IMR-90 (cell line): ENCODE measurements at regions not wholly inside any gene's neighbourhood (a gene's known extent, or its start where the extent isn't known, plus 50 kb on each side); places are given as distances from the start of the nearest gene placed in this dataset.

Experiments used
- ATAC-seq: fragments of 200-7000 bp; cut with Tn5 transposase; 2 replicates; pipeline ENCODE4 v1.9.1; 2020; ENCODE audit warnings: low read depth, mild to moderate bottlenecking, moderate library complexity
- BruUV-seq: library from RNA; stranded (reverse); fragments of 400-500 nt; replicated peaks from 2 replicates; lab custom pipeline; 2021; lab: Mats Ljungman, UMichigan
- CTCF ChIA-PET: fragments of 300-600 bp; formaldehyde crosslinking; extraction: SDS; loops from one replicate; lab custom pipeline; 2021; ENCODE audit warnings: antibody characterized with exemption; lab: Yijun Ruan, JAX
- POLR2A ChIA-PET: fragments of 300-600 bp; sonication (Branson Sonifier 250); formaldehyde crosslinking; loops from one replicate; lab custom pipeline; 2022; ENCODE audit warnings: antibody characterized with exemption; ENCODE audit not compliant: unreplicated experiment; lab: Charles Lee
- DNase-seq: peaks from one replicate; pipeline ENCODE4 v3.0.0; 2013
- H2AFZ ChIP-seq: replicated peaks from 2 replicates; pipeline ENCODE3; 2013; ENCODE audit warnings: low read length, mild to moderate bottlenecking; ENCODE audit not compliant: poor library complexity
- H2AK5ac ChIP-seq: 2 replicates; pipeline ENCODE4 v1.6.1; 2013; ENCODE audit warnings: low read depth, low read length, inconsistent platforms
- H2AK9ac ChIP-seq: replicated peaks from 2 replicates; pipeline ENCODE3; 2013; ENCODE audit warnings: mild to moderate bottlenecking, low read depth, low read length, moderate library complexity; ENCODE audit not compliant: poor library complexity
- H2BK120ac ChIP-seq: 2 replicates; pipeline ENCODE4 v1.6.1; 2013; ENCODE audit warnings: low read depth, low read length, inconsistent platforms
- H2BK15ac ChIP-seq: 3 replicates; pipeline ENCODE4 v1.6.1; 2013; ENCODE audit warnings: low read depth, low read length, inconsistent platforms
- H2BK20ac ChIP-seq: 2 replicates; pipeline ENCODE4 v1.6.1; 2013; ENCODE audit warnings: low read depth, mild to moderate bottlenecking, inconsistent platforms, low read length, moderate library complexity
- H2BK5ac ChIP-seq: 2 replicates; pipeline ENCODE4 v1.6.1; 2013; ENCODE audit warnings: mild to moderate bottlenecking, low read depth, low read length, inconsistent platforms; ENCODE audit not compliant: poor library complexity, severe bottlenecking
- H3K14ac ChIP-seq: replicated peaks from 2 replicates; pipeline ENCODE4 v1.6.1; 2013; ENCODE audit warnings: low read depth, low read length, inconsistent platforms
- H3K18ac ChIP-seq: 2 replicates; pipeline ENCODE4 v1.6.1; 2013; ENCODE audit warnings: low read depth, low read length, control low read depth
- H3K23ac ChIP-seq: 2 replicates; pipeline ENCODE4 v1.6.1; 2013; ENCODE audit warnings: low read depth, low read length, inconsistent platforms
- H3K27ac ChIP-seq: 2 replicates; pipeline ENCODE4 v1.5.1; 2013; ENCODE audit warnings: mild to moderate bottlenecking, control low read depth, low read length; ENCODE audit not compliant: insufficient read depth
- H3K27me3 ChIP-seq: 2 replicates; pipeline ENCODE4 v1.6.1; 2013; ENCODE audit warnings: low read length; ENCODE audit not compliant: control insufficient read depth, insufficient read depth
- H3K36me3 ChIP-seq: 2 replicates; pipeline ENCODE4 v1.6.1; 2013; ENCODE audit warnings: low read length, mixed read lengths; ENCODE audit not compliant: control insufficient read depth, insufficient read depth
- H3K4ac ChIP-seq: 2 replicates; pipeline ENCODE4 v1.6.1; 2013; ENCODE audit warnings: low read depth, low read length, inconsistent platforms
- H3K4me1 ChIP-seq: 2 replicates; pipeline ENCODE4 v1.6.1; 2013; ENCODE audit warnings: low read length, mixed read lengths; ENCODE audit not compliant: control insufficient read depth, insufficient read depth
- H3K4me2 ChIP-seq: 2 replicates; pipeline ENCODE4 v1.6.1; 2013; ENCODE audit warnings: low read depth, mild to moderate bottlenecking, control low read depth, low read length, moderate library complexity
- H3K4me3 ChIP-seq: 2 replicates; pipeline ENCODE4 v1.5.1; 2013; ENCODE audit warnings: low read depth, mild to moderate bottlenecking, control low read depth, low read length, moderate library complexity; ENCODE audit not compliant: insufficient read depth
- H3K56ac ChIP-seq: 2 replicates; pipeline ENCODE4 v1.6.1; 2013; ENCODE audit warnings: low read length, inconsistent platforms; ENCODE audit not compliant: insufficient read depth; ENCODE audit errors: extremely low read depth
- H3K79me1 ChIP-seq, 2 experiments: 2 replicates each; pipeline ENCODE4 v1.6.1; 2013; ENCODE audit warnings: low read length in 2 of 2, inconsistent platforms in 1 of 2, low read depth in 1 of 2
- H3K9ac ChIP-seq: 2 replicates; pipeline ENCODE4 v1.6.1; 2013; ENCODE audit warnings: low read depth, low read length, control low read depth
- H3K9me1 ChIP-seq: 2 replicates; pipeline ENCODE4 v1.6.1; 2013; ENCODE audit warnings: low read length, inconsistent platforms; ENCODE audit not compliant: insufficient read depth
- H3K9me3 ChIP-seq: 2 replicates; pipeline ENCODE4 v1.6.1; 2013; ENCODE audit warnings: low read length; ENCODE audit not compliant: control insufficient read depth, insufficient read depth
- H4K20me1 ChIP-seq: 2 replicates; pipeline ENCODE4 v1.6.1; 2013; ENCODE audit warnings: low read length, inconsistent platforms; ENCODE audit not compliant: insufficient read depth
- H4K5ac ChIP-seq: 2 replicates; pipeline ENCODE4 v1.6.1; 2013; ENCODE audit warnings: mild to moderate bottlenecking, low read depth, low read length, control low read depth
- H4K8ac ChIP-seq, 2 experiments: 2 replicates each; pipeline ENCODE4 v1.6.1; 2013; ENCODE audit warnings: low read depth in 2 of 2, low read length in 2 of 2, control low read depth in 1 of 2, inconsistent platforms in 1 of 2
- H4K91ac ChIP-seq: 2 replicates; pipeline ENCODE4 v1.6.1; 2013; ENCODE audit warnings: low read depth, low read length, inconsistent platforms; ENCODE audit not compliant: insufficient read depth
- MAFK ChIP-seq: IDR thresholded peaks from 2 replicates; pipeline ENCODE4 v1.6.1; 2012; ENCODE audit warnings: low read depth, low read length, improper control_type of control experiment
- NFE2L2 ChIP-seq: fragments of 150-350 bp; IDR thresholded peaks from 2 replicates; pipeline ENCODE4 v1.6.1; 2016; ENCODE audit warnings: low read depth, mild to moderate bottlenecking, low read length
- WGBS, 2 experiments: methylation state at CpG; one replicate each; pipeline versions ENCODE4 v1.1.5 to v1.1.7; 2013; ENCODE audit warnings: missing lambda C conversion rate in 2 of 2; ENCODE audit not compliant: insufficient read length in 1 of 2; ENCODE audit errors: extremely low coverage in 2 of 2; 5-methylcytosine and 5-hydroxymethylcytosine counted together
- dilution Hi-C: fragments of 300-500 bp; cut with HindIII; formaldehyde crosslinking; loops from one replicate; pipeline ENCODE4 v1.14.3; 2018; ENCODE audit warnings: low sequenced_read_pairs; ENCODE audit not compliant: unreplicated experiment
- in situ Hi-C: fragments of 300-500 bp; cut with MboI; formaldehyde crosslinking; loops from 3 replicates; pipeline ENCODE4 v1.14.3; 2019; ENCODE audit warnings: low sequenced_read_pairs, inconsistent platforms, mixed read lengths
- intact Hi-C: fragments of 100-400 bp; cut with micrococcal nuclease; formaldehyde crosslinking; loops from 2 replicates; pipeline ENCODE4 v1.10.0; 2022

DNA sequence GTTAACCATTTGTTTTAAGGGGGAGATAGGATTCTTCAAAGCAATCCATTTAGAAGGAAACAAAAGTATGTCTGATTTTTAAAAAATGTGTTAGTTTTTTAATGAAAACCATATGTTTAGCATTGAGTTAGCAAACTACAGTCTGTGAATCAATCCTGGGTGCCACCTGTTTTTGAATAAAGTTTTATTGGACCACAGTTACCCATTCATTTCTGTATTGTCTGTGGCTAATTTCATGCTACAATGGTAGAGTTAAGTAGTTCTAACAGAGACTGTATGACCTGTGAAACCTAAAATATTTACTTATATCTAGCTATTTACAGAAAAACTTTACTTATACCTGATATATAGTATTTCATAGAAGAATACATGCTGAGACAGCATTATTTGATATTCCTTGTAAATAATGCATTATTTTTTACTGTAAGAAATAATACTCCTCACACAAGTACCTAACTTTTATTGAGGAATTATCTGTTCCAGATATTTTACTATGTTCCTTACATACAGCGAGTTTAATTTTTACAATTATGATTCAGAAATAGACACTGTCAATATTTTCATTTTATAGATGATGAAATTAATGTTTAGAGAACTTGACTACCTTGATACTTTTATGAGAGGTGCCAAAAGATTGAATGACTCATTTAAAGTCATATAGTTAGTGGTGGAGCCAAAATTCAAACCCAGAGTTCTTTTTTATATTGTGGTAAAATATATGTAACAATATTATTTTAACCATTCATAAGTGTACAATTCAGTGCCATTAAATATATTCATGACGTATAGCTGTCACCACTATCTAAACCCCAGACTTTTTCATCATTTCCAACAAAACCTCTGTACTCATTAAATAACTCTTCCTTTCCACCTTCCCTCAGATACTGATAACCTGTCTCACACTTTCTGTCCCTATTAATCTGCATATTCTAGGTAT lies 122.0 kb downstream of the GLUD2 start:
- Histone ChIP-seq H3K23ac (no peak overlapping the region), H3K9ac (no peak overlapping the region), H2BK15ac (no peak overlapping the region), H4K20me1 (no peaks in the 10 kb centered on the region), H4K91ac (no peak overlapping the region), H3K4me1 (no peaks in the 10 kb centered on the region), H4K8ac (no peak overlapping the region), H3K4me3 (no peak overlapping the region), H4K5ac (no peak overlapping the region), H2AK9ac (no peak overlapping the region), H2BK5ac (no peak overlapping the region), H3K4me2 (no peak overlapping the region), H3K36me3 (no peaks in the 10 kb centered on the region), H3K4ac (no peak overlapping the region), H3K14ac (no peak overlapping the region), H2BK120ac (no peak overlapping the region), H3K9me3 (no peaks in the 10 kb centered on the region), H3K27ac (no peak overlapping the region), H2AFZ (no peak overlapping the region), H2BK20ac (no peak overlapping the region), H3K56ac (no peak overlapping the region), H3K27me3 (no peaks in the 10 kb centered on the region), H3K9me1 (no peaks in the 10 kb centered on the region), H2AK5ac (no peak overlapping the region), H3K18ac (no peak overlapping the region), H3K79me1 (no peaks in the 10 kb centered on the region)
- TF ChIP-seq NFE2L2 (no peak), MAFK (peak; percentile 80)
- DNase-seq (no peak), ATAC-seq (no peak)
- dilution Hi-C loops (no loop called here), in situ Hi-C loops (no loop called here), intact Hi-C loops (no loop called here)
- ChIA-PET POLR2A (no interaction called here), CTCF (no interaction called here)
- no TSS peak for BruUV-seq
- no CpG with 5 or more reads among the region's 2 CpGs for WGBS, 2 experiments
